PC-3 (cell line): ENCODE measurements at regions not wholly inside any gene's neighbourhood (a gene's known extent, or its start where the extent isn't known, plus 50 kb on each side); places are given as distances from the start of the nearest gene placed in this dataset.
A peak's percentile ranks its signal among the peaks of the same experiment; 100 is the strongest.

Experiments
- ATAC-seq: fragments of 200-7000 bp; cut with Tn5 transposase; 2 replicates; pipeline ENCODE4 v1.9.1; 2020; ENCODE audit warnings: mild to moderate bottlenecking, moderate library complexity
- BruUV-seq: library from RNA; stranded (reverse); fragments of 400-500 nt; replicated peaks from 2 replicates; lab custom pipeline; 2021; lab: Mats Ljungman, UMichigan
- CTCF ChIA-PET: fragments of 300-600 bp; sonication (Branson Sonifier 250); formaldehyde crosslinking; loops from one replicate; lab custom pipeline; 2022; ENCODE audit warnings: antibody characterized with exemption; lab: Charles Lee
- POLR2A ChIA-PET: fragments of 300-600 bp; sonication (Branson Sonifier 250); formaldehyde crosslinking; loops from one replicate; lab custom pipeline; 2022; ENCODE audit warnings: antibody characterized with exemption; ENCODE audit not compliant: unreplicated experiment; lab: Charles Lee
- DNase-seq: peaks from one replicate; pipeline ENCODE4 v3.0.0-alpha.2; 2015
- H2AFZ ChIP-seq: fragments of 300-600 bp; sonication (generic); 2 replicates; pipeline ENCODE4 v1.6.0; 2016; ENCODE audit warnings: antibody characterized with exemption, low read length
- H3F3A ChIP-seq: fragments of 300-600 bp; sonication (generic); one replicate; pipeline ENCODE4 v1.6.0; 2017; ENCODE audit warnings: antibody characterized with exemption, low read length, control low read depth, mild to moderate bottlenecking; ENCODE audit not compliant: unreplicated experiment
- H3K27ac ChIP-seq: fragments of 300-600 bp; sonication (generic); 2 replicates; pipeline ENCODE4 v1.5.1; 2016; ENCODE audit warnings: mild to moderate bottlenecking, low read length
- H3K27me3 ChIP-seq: fragments of 300-600 bp; sonication (generic); 2 replicates; pipeline ENCODE4 v1.6.1; 2016; ENCODE audit warnings: low read length, mixed read lengths
- H3K36me3 ChIP-seq: fragments of 300-600 bp; sonication (generic); 2 replicates; pipeline ENCODE4 v1.6.1; 2016; ENCODE audit warnings: low read depth, mixed run types, low read length, mixed read lengths
- H3K4me1 ChIP-seq: fragments of 300-600 bp; sonication (generic); 2 replicates; pipeline ENCODE4 v1.5.1; 2016; ENCODE audit warnings: low read length; ENCODE audit not compliant: insufficient read depth
- H3K4me2 ChIP-seq: fragments of 300-600 bp; sonication (generic); 2 replicates; pipeline ENCODE4 v1.6.0; 2016; ENCODE audit warnings: low read length
- H3K4me3 ChIP-seq: fragments of 300-600 bp; sonication (generic); 2 replicates; pipeline ENCODE4 v1.5.1; 2016; ENCODE audit warnings: mild to moderate bottlenecking, low read length, mixed read lengths
- H3K79me2 ChIP-seq: fragments of 300-600 bp; sonication (generic); 2 replicates; pipeline ENCODE4 v1.6.1; 2017; ENCODE audit warnings: low read length, mixed read lengths
- H3K9ac ChIP-seq: fragments of 300-600 bp; sonication (generic); 2 replicates; pipeline ENCODE4 v1.6.0; 2016; ENCODE audit warnings: mild to moderate bottlenecking, low read length
- H3K9me2 ChIP-seq: fragments of 300-600 bp; sonication (generic); replicated peaks from 2 replicates; pipeline ENCODE4 v1.6.1; 2016; ENCODE audit warnings: mixed run types, low read length, mixed read lengths
- H3K9me3 ChIP-seq: fragments of 300-600 bp; sonication (generic); 2 replicates; pipeline ENCODE4 v1.6.1; 2016; ENCODE audit warnings: low read length, mixed read lengths
- H4K20me1 ChIP-seq: fragments of 300-600 bp; sonication (generic); 2 replicates; pipeline ENCODE4 v1.6.1; 2016; ENCODE audit warnings: low read length, mixed read lengths
- CTCF ChIP-seq: fragments of 300-600 bp; sonication (generic); conservative IDR thresholded peaks from 2 replicates; pipeline ENCODE4 v1.5.1; 2017; ENCODE audit warnings: antibody characterized with exemption, low read depth, mild to moderate bottlenecking, low read length
- EZH2 ChIP-seq: fragments of 300-600 bp; sonication (generic); IDR thresholded peaks from one replicate; pipeline ENCODE4 v1.6.1; 2017; ENCODE audit warnings: antibody characterized with exemption, mild to moderate bottlenecking, low read length; ENCODE audit not compliant: unreplicated experiment
- EZH2phosphoT487 ChIP-seq: fragments of 300-600 bp; sonication (generic); IDR thresholded peaks from 2 replicates; pipeline ENCODE4 v1.6.1; 2018; ENCODE audit warnings: mild to moderate bottlenecking, antibody characterized with exemption, low read length, borderline replicate concordance
- intact Hi-C: fragments of 100-400 bp; cut with micrococcal nuclease; formaldehyde crosslinking; loops from 2 replicates; pipeline ENCODE4 v1.9.0; 2023

DNA sequence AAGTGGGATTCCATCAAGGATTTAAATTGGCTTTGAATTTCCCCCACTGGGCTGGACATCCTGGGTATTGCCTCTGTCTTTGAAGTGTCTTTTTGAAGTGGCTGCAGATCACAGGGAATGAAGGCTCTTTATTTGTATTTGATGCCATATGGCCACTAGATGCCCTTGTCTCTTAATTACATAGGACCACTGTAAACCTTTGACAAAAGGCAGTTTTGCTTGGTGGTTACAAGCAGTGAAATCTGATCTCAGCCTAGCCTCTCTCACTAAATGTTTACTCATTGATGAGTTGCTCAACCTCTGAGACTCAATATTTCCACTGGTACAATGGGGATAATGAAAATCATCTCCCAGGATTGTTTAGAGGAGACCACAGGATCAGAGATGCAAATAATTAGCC, 102.2 kb downstream of the INSIG2 start:
- ATAC-seq (peak; percentile 27; the same call in 1 of the 2 replicates), DNase-seq (peak; percentile 77)
- Histone ChIP-seq H2AFZ (no peak overlapping the region), H3K36me3 (no peaks in the 10 kb centered on the region), H4K20me1 (no peaks in the 10 kb centered on the region), H3K9me2 (no peaks in the 10 kb centered on the region), H3K9me3 (no peaks in the 10 kb centered on the region), H3K9ac (no peak overlapping the region), H3K27me3 (no peaks in the 10 kb centered on the region), H3K79me2 (no peaks in the 10 kb centered on the region), H3K4me3 (no peak overlapping the region), H3K4me1 (peaks cover 19% of the 10 kb centered on the region), H3F3A (no peaks in the 10 kb centered on the region), H3K27ac (no peak overlapping the region), H3K4me2 (peak overlapping the region; percentile 21)
- TF ChIP-seq CTCF (no peak), EZH2 (no peak), EZH2phosphoT487 (no peak)
- POLR2A ChIA-PET: no interaction called here
- intact Hi-C loops: no loop called here
- no TSS peak for BruUV-seq
- CTCF ChIA-PET: no interaction called here

- no TSS peak for BruUV-seq
- Histone ChIP-seq H3K79me2 (no peaks in the 10 kb centered on the region), H3K36me3 (no peaks in the 10 kb centered on the region), H3K9me2 (no peaks in the 10 kb centered on the region), H3K4me2 (peak overlapping the region; percentile 99; the same call in 1 of the 2 replicates), H3K27me3 (no peaks in the 10 kb centered on the region), H2AFZ (peak overlapping the region; percentile 84), H3K9me3 (no peaks in the 10 kb centered on the region), H3K9ac (peak overlapping the region; percentile 74), H3K4me3 (peak overlapping the region; percentile 74; the same call in 1 of the 2 replicates), H4K20me1 (no peaks in the 10 kb centered on the region), H3K4me1 (peaks cover 29% of the 10 kb centered on the region), H3F3A (no peaks in the 10 kb centered on the region), H3K27ac (no peak overlapping the region)
- TF ChIP-seq EZH2: no peak
- TF ChIP-seq CTCF: no peak
- TF ChIP-seq EZH2phosphoT487: no peak
- intact Hi-C loops: no loop called here
- DNase-seq (no peak), ATAC-seq (no peak)
- ChIA-PET POLR2A (no interaction called here), CTCF (interaction anchor here (0.6 kb wide), 1 partner anchor 140 kb away, joined by 3 read pairs; no protein-coding TSS in a partner anchor)
These were observed 98.6 kb downstream of the INSIG2 start for GRCh38 chr2:118186858-118187254.

GRCh38 chr2:118186110-118186857, 98.0 kb downstream of the INSIG2 start:
- Histone ChIP-seq H3K9me3 (no peaks in the 10 kb centered on the region), H4K20me1 (no peaks in the 10 kb centered on the region), H3K9ac (peak overlapping the region; percentile 74), H3K4me1 (peaks cover 29% of the 10 kb centered on the region), H3K79me2 (no peaks in the 10 kb centered on the region), H3K4me3 (peak overlapping the region; percentile 74), H3F3A (no peaks in the 10 kb centered on the region), H3K36me3 (no peaks in the 10 kb centered on the region), H3K4me2 (peak overlapping the region; percentile 99), H3K9me2 (no peaks in the 10 kb centered on the region), H3K27ac (peak overlapping the region; percentile 64), H3K27me3 (no peaks in the 10 kb centered on the region), H2AFZ (peak overlapping the region; percentile 84)
- no peak for TF ChIP-seq EZH2phosphoT487
- no peak for TF ChIP-seq CTCF
- no peak for TF ChIP-seq EZH2
- intact Hi-C loops: no loop called here
- CTCF ChIA-PET: no interaction called here
- no TSS peak for BruUV-seq
- ATAC-seq (peak; percentile 76), DNase-seq (peak; percentile 68)
- POLR2A ChIA-PET: interaction anchor here (0.6 kb wide), 1 partner anchor 42 kb away, joined by 14 read pairs; no protein-coding TSS in a partner anchor
